A549 (cell line): ENCODE measurements at regions not wholly inside any gene's neighbourhood (a gene's known extent, or its start where the extent isn't known, plus 50 kb on each side); places are given as distances from the start of the nearest gene placed in this dataset.

Source experiments
- CEBPB ChIP-seq, 2 experiments: fragments of >200 bp in 1 of 2; sonication (Bioruptor Twin) in 1 of 2; formaldehyde crosslinking in 1 of 2; IDR thresholded peaks; 2 replicates each; pipeline ENCODE4 v1.6.1; 2012 to 2016
- EP300 ChIP-seq, 2 experiments: fragments of >200 bp; sonication (Bioruptor Twin); formaldehyde crosslinking; IDR thresholded peaks; 2 replicates in 1 of 2; 3 replicates in 1 of 2; pipeline ENCODE4 v1.6.1; 2016 to 2017
- HDAC2 ChIP-seq: fragments of 200-600 bp; sonication (generic); IDR thresholded peaks from 2 replicates; pipeline ENCODE4 v1.6.1; 2016
- MAFK ChIP-seq: fragments of 450-650 bp; IDR thresholded peaks from 2 replicates; pipeline ENCODE4 v1.6.1; 2014; ENCODE audit not compliant: partially characterized antibody
- MAZ ChIP-seq: fragments of 150-350 bp; IDR thresholded peaks from 2 replicates; pipeline ENCODE4 v1.6.1; 2014; ENCODE audit warnings: antibody characterized with exemption, low read depth, low read length, borderline replicate concordance
- MYC ChIP-seq: IDR thresholded peaks from 2 replicates; pipeline ENCODE4 v1.6.1; 2012; ENCODE audit warnings: mild to moderate bottlenecking, inconsistent platforms, low read length, improper control_type of control experiment, borderline replicate concordance
- NR3C1 ChIP-seq: fragments of >200 bp; sonication (Bioruptor Twin); formaldehyde crosslinking; IDR thresholded peaks from 3 replicates; pipeline ENCODE4 v1.6.1; 2017
- POLR2A ChIP-seq: IDR thresholded peaks from 2 replicates; pipeline ENCODE4 v1.6.1; 2012; ENCODE audit warnings: mild to moderate bottlenecking, low read length
- POLR2AphosphoS2 ChIP-seq: conservative IDR thresholded peaks from 2 replicates; pipeline ENCODE4 v1.6.1; 2012; ENCODE audit warnings: low read length, improper control_type of control experiment, inconsistent platforms
- RFX5 ChIP-seq: fragments of 450-650 bp; IDR thresholded peaks from 2 replicates; pipeline ENCODE4 v1.7.1; 2014; ENCODE audit warnings: antibody characterized with exemption, mild to moderate bottlenecking, moderate library complexity
- SMC3 ChIP-seq: fragments of >200 bp; sonication (Bioruptor Twin); formaldehyde crosslinking; IDR thresholded peaks from 3 replicates; pipeline ENCODE4 v1.6.1; 2018; ENCODE audit warnings: inconsistent platforms
- ZSCAN20 ChIP-seq: fragments of 250-450 bp; sonication (Bioruptor Pico); IDR thresholded peaks from 2 replicates; pipeline ENCODE4 v1.8.0; 2022; ENCODE audit warnings: mild to moderate bottlenecking, moderate library complexity
- TF ChIP-seq, protein P1 (sequence below): IDR thresholded peaks from 2 replicates; pipeline ENCODE4 v1.6.1; 2012; ENCODE audit warnings: low read depth, borderline replicate concordance
- TF ChIP-seq, protein P2 (sequence below): fragments of >200 bp; sonication (Bioruptor Twin); formaldehyde crosslinking; IDR thresholded peaks from 3 replicates; pipeline ENCODE4 v1.5.1; 2016

DNA sequence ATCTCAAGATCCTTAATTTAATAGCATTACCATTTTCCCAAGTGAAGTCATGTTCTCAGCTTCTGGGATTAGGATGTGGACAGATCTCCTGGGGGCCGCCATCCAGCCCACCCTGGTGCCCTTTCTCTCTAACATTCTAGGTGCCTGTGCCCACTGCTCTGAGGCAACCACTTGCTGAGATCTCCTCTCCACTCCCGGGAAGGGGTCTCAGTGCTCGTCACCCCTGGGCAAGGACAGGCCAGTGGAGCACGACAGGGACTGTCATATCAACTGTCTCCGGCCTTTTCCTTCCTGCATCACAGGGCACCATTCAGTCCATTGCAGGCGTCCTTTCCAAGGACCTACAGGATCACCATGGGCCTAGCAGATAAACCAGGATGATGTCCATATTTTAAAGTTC lies 304.8 kb downstream of the AJAP1 start:
- TF ChIP-seq POLR2A: no peak
- TF ChIP-seq MYC: no peak
- TF ChIP-seq, protein P1, sequence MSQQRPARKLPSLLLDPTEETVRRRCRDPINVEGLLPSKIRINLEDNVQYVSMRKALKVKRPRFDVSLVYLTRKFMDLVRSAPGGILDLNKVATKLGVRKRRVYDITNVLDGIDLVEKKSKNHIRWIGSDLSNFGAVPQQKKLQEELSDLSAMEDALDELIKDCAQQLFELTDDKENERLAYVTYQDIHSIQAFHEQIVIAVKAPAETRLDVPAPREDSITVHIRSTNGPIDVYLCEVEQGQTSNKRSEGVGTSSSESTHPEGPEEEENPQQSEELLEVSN: no peak
- no peak for TF ChIP-seq MAFK
- TF ChIP-seq MAZ: no peak
- TF ChIP-seq SMC3: no peak
- TF ChIP-seq HDAC2: no peak
- TF ChIP-seq, protein P2, sequence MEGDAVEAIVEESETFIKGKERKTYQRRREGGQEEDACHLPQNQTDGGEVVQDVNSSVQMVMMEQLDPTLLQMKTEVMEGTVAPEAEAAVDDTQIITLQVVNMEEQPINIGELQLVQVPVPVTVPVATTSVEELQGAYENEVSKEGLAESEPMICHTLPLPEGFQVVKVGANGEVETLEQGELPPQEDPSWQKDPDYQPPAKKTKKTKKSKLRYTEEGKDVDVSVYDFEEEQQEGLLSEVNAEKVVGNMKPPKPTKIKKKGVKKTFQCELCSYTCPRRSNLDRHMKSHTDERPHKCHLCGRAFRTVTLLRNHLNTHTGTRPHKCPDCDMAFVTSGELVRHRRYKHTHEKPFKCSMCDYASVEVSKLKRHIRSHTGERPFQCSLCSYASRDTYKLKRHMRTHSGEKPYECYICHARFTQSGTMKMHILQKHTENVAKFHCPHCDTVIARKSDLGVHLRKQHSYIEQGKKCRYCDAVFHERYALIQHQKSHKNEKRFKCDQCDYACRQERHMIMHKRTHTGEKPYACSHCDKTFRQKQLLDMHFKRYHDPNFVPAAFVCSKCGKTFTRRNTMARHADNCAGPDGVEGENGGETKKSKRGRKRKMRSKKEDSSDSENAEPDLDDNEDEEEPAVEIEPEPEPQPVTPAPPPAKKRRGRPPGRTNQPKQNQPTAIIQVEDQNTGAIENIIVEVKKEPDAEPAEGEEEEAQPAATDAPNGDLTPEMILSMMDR: no peak
- no peak for TF ChIP-seq EP300 (IDR thresholded peaks at IDR 0.05)
- no peak for TF ChIP-seq CEBPB (IDR thresholded peaks at IDR 0.05)
- no peak for TF ChIP-seq RFX5
- TF ChIP-seq NR3C1: no peak
- no peak for TF ChIP-seq POLR2AphosphoS2
- no peak for TF ChIP-seq ZSCAN20 (CRISPR knock-in tag)
